ENCODE measurements at regions not wholly inside any gene's neighbourhood (a gene's known extent, or its start where the extent isn't known, plus 50 kb on each side); places are given as distances from the start of the nearest gene placed in this dataset.

- TF ChIP-seq EZH2 (IDR thresholded peaks at IDR 0.05; ENCODE audit: insufficient read depth, poor library complexity, severe bottlenecking): no peak
- TF ChIP-seq EZH2phosphoT487 (IDR thresholded peaks at IDR 0.05; ENCODE audit: insufficient read depth, low read depth): no peak
These were observed 495.9 kb upstream of the ARID1B start for GRCh38 chr6:156281266-156281665.

All from GM23248 (cell line).